GM21423 (cell line): ENCODE measurements at regions not wholly inside any gene's neighbourhood (a gene's known extent, or its start where the extent isn't known, plus 50 kb on each side); places are given as distances from the start of the nearest gene placed in this dataset.
"Not testable (repeated sequence)": the region's sequence is repeated elsewhere in the genome, so short reads cannot be mapped to it uniquely, and the experiment has no call there.

Experiments
- ATAC-seq: cut with Tn5 transposase; IDR thresholded peaks from one replicate; pipeline ENCODE4 v1.9.1; 2021; ENCODE audit warnings: mild to moderate bottlenecking, moderate library complexity; ENCODE audit not compliant: unreplicated experiment

- ATAC-seq = no peak
Observed at GRCh38 chr12:127162307-127162706, 1104.7 kb upstream of the TMEM132C start.

- ATAC-seq = peak; percentile 82
Observed at GRCh38 chr12:127162902-127163301, 1104.1 kb upstream of the TMEM132C start.

- ATAC-seq = peak; percentile 77
Observed at GRCh38 chr12:127165567-127166392, 1101.2 kb upstream of the TMEM132C start.

- no peak for ATAC-seq
Observed at GRCh38 chr12:127169321-127170181, 1097.4 kb upstream of the TMEM132C start.

DNA sequence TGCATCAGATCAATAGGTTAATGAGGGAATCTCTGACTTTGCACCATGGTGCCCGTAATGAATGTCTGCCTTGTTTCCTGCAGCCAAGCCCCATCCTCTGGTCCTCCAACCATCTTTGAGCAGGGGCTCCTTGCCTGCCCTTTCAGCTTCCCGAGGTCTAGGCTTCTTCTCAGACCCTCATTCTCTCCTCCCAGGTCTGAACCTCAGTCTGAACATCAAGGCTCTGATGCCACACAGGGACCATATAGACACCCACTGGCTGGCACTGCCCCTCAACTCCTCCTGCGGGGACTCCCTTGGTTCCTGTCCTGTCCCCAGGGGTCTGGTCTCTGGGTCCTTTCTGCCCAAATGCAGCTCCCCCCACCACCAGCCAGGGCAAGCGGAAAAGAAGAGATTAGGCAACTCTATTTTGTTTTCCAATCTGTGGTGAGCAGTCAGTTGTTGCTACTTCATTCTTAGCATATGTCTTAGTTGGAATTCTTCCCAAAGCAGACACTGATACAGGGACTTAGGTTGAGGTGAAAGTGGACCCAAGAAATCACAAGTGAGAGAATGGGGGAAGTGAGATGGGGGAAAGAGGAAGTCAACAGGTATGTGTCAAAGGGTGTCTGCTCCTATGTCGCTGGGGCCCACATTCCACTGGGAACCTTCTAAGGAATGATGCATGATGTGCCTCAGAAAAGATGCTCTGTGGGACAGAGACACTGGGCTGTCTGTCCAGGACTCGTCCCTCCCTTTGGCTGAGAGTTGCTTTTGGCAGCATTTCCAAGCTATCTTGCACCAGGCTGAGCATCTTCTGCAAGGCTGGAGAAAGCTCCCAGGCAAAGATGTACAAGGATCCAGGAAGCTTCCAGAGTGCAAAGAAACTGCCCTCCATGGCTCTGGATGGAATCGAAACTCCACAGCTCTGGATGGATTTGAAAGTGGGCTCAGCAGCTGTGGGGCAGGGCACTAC lies 1096.5 kb upstream of the TMEM132C start:
- no peak for ATAC-seq

- ATAC-seq = no peak
Observed at GRCh38 chr12:127172861-127173260, 1094.1 kb upstream of the TMEM132C start.

DNA sequence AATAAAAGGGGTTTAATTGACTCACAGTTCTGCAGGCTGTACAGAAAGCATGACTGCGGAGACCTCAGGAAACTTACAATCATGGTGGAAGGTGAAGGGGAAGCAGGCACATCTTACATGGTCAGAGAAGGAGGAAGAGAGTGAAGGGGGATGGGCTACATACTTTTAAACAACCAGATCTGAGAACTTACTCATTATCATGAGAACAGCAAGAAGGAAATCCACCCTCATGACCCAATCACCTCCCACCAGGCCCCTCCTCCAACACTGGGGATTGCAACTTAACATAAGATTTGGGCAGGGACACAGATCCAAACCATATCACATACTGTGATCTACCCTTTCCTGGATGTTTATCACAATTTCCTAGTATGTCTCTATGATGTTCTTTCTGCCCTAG lies 1093.0 kb upstream of the TMEM132C start:
- not testable (repeated sequence) for ATAC-seq

- no peak for ATAC-seq
Observed at GRCh38 chr12:127174881-127175280, 1092.1 kb upstream of the TMEM132C start.

GRCh38 chr12:127175361-127175760 lies 1091.6 kb upstream of the TMEM132C start:
- no peak for ATAC-seq

DNA sequence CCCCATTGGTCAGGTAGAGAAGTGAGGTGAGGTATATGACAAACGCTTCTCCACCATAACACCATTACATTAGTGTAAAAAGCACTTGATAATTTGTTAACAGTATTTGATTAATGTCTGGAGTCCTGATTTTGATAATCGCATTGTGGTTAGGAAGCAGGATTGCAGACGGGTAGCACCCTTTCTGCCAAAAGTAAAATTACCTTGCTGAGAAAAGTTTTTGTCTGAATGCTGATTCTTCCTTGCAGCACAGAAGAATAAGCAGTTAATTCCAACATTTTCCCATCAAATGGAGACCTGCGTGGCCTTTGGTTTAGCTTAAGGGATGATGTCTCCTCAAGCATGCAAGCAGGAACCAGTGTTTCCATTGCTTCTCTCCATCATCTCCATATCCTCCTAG lies 1090.2 kb upstream of the TMEM132C start:
- no peak for ATAC-seq

- ATAC-seq = no peak
Observed at GRCh38 chr12:127178052-127178451, 1088.9 kb upstream of the TMEM132C start.

GRCh38 chr12:127178463-127178862 lies 1088.5 kb upstream of the TMEM132C start:
- no peak for ATAC-seq

DNA sequence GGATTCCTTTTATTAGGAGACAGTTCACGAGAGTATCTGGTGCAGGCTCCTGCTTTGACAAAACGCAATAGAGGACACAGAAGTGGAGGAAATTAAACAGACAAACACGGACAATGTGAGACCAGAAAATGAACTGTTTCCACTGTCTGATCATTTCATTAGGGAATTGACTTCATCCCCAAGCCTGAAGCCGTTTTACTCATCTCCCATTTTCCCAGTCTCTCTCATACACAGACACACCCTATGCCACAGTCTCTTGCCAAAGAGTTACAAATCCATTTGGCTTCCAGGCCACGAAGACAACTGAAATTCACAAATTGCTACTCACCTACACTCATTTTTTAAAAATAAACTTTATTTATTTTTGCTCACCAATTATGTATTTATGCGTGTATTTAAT lies 1087.8 kb upstream of the TMEM132C start:
- no peak for ATAC-seq

DNA sequence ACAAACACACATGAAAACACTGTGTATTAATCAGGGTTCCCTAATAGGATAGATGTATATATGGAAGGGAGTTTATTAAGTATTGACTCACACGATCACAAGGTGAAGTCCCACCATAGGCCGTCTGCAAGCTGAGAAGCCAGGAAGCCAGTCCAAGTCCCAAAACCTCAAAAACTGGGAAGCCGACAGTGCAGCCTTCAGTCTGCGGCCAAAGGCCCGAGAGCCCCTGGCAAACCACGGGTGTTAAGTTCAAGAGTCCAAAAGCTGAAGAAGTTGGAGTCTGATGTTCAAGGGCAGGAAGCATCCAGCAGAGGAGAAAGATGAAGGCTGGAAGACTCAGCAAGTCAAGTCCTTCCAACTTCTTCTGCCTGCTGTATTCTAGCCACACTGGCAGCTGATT lies 1085.0 kb upstream of the TMEM132C start:
- ATAC-seq = no peak

DNA sequence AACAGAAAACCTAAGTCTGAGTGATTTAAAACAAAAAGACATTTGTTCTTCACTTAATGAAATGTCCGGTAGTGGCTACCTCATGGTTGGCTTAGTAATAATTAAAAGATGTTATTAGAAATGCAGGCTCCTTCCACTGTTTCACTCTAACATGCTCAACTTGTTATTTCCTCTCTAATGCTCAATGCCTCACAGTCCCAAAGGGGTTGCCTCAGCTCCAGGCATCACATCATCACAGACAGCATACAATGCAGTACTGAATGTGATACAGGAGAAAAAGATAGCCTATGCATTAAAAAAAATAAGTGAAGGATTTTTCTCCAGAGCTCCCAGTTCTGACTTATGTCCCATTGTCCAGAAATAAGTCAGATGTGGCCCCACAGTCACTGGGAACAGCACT lies 1077.0 kb upstream of the TMEM132C start:
- ATAC-seq = no peak

GRCh38 chr12:127191129-127191528 lies 1075.8 kb upstream of the TMEM132C start:
- no peak for ATAC-seq

DNA sequence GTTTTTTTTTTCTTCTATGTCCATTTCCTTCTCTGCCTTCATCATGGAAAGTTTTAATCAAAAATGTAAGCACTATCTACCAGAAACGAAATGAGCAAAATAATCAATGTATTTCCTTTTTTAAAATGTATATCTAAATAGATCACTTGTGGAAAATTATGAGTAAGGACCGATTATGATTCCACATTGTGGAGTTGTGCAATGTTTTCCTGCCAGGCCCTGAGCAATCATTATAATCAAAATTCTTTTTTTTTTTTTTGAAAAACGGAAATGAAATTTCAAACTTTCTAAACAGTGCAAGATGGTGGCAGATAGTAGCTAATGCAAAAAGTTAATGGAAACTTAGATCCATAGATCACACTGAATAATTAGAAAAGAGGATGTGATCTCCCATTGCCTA lies 1074.6 kb upstream of the TMEM132C start:
- ATAC-seq = no peak

DNA sequence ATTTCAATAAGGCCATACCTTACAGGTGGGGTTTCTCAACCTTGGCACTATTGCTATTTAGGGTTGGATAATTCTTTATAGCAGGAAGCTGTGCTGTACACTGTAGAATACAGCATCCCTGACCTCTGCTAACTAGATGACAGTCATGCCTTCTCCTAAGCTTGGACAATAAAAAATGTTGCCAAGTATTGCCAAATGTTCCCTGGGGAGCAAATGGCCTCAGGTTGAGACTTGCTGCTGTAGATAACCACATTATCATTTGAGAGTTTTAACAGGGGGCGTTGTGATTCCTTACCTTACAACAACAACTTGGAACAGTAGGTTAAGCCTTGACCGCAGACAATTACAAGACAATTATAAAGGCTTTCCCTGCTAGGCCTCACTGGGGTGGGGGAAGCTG lies 1073.6 kb upstream of the TMEM132C start:
- ATAC-seq = no peak

GRCh38 chr12:127194176-127194575 lies 1072.8 kb upstream of the TMEM132C start:
- no peak for ATAC-seq

GRCh38 chr12:127205781-127206555 lies 1061.0 kb upstream of the TMEM132C start:
- ATAC-seq = no peak
